Pancreas (tissue), 10 donors: ENCODE measurements at regions not wholly inside any gene's neighbourhood (a gene's known extent, or its start where the extent isn't known, plus 50 kb on each side); places are given as distances from the start of the nearest gene placed in this dataset.

Experiments
- ATAC-seq, 4 donors: fragments of 200-7000 bp; cut with Tn5 transposase; one replicate each; pipeline versions ENCODE4 v1.8.0 to v1.9.1; 2020; ENCODE audit warnings: mild to moderate bottlenecking in 4 of 4, moderate library complexity in 4 of 4
- DNase-seq, 6 donors: peaks; one replicate each; pipeline ENCODE4 v3.0.0-alpha.2; 2020
- FAIRE-seq: peaks from 2 replicates; lab custom pipeline; 2012; peaks lifted over from hg19 to GRCh38; lab: Jason Lieb, UNC
- H3K27ac ChIP-seq, 4 donors: fragments of 200-600 bp; sonication (generic); 1 replicate in 3 of 4; 2 replicates in 1 of 4; pipeline versions ENCODE4 v1.5.0 to v1.8.0; 2020
- H3K27me3 ChIP-seq, 4 donors: fragments of 200-600 bp; one replicate each; pipeline ENCODE4 v1.8.0; 2021
- H3K36me3 ChIP-seq, 3 donors: fragments of 200-600 bp; sonication (generic) in 1 of 3; one replicate each; pipeline versions ENCODE4 v1.5.0 to v1.8.0; 2020 to 2021
- H3K4me1 ChIP-seq, 3 donors: fragments of 200-600 bp; one replicate each; pipeline ENCODE4 v1.8.0; 2021
- H3K4me3 ChIP-seq, 4 donors: fragments of 200-600 bp; sonication (generic) in 2 of 4; one replicate each; pipeline versions ENCODE4 v1.5.0 to v1.8.0; 2020 to 2021
- H3K9me3 ChIP-seq, 4 donors: fragments of 200-600 bp; one replicate each; pipeline ENCODE4 v1.8.0; 2021
- CTCF ChIP-seq, 4 donors: fragments of 200-600 bp; sonication (generic) in 3 of 4; IDR thresholded peaks; one replicate each; pipeline versions ENCODE4 v1.5.0 to v1.8.0; 2021; ENCODE audit warnings: antibody characterized with exemption in 4 of 4
- WGBS, 2 donors: extraction: QIAGEN DNeasy Blood & Tissue Kit; methylation state at CpG; one replicate each; pipeline ENCODE4 v1.1.7; 2013; 5-methylcytosine and 5-hydroxymethylcytosine counted together
- intact Hi-C, 3 donors: fragments of 100-400 bp; cut with DNase I; formaldehyde crosslinking; loops; one replicate each; pipeline versions ENCODE4 v1.11.1 to v1.14.2; 2022
- donor health status: healthy with polysubstance abuse.
- donor health status: DM: no; HTN: no; CAD: no; lungs with moderate emphysema.
- donor health status: DM: no; HTN: no; CAD: no.
- donor health status: control.
- donor health status: control.
- donor health status: Bipolar disorder and iron deficiency.
- donor health status: DM: yes; HTN: yes; CAD: no.
- donor health status: DM: no; HTN: no; CAD: no.
- donor health status: DM: no; HTN: no; CAD: no.
- donor health status: DM: yes; HTN: yes; CAD: no.

GRCh38 chr2:45253151-45253550 lies 243.9 kb upstream of the SIX2 start:
- Histone ChIP-seq H3K27me3 (no peaks in the 10 kb centered on the region), H3K27ac (no peak overlapping the region), H3K36me3 (no peaks in the 10 kb centered on the region), H3K4me3 (no peak overlapping the region), H3K4me1 (no peaks in the 10 kb centered on the region), H3K9me3 (no peaks in the 10 kb centered on the region)
- ATAC-seq (no peak), DNase-seq (no peak), FAIRE-seq (no peak)
- WGBS, 2 donors = 76 to 87% methylated on average over 3 of the region's 3 CpGs
- TF ChIP-seq CTCF (IDR thresholded peaks at IDR 0.05) = no peak
- intact Hi-C loops = no loop called here

GRCh38 chr2:45250176-45250575 lies 240.9 kb upstream of the SIX2 start:
- no peak overlapping the region for H3K27ac ChIP-seq
- no peak for TF ChIP-seq CTCF (IDR thresholded peaks at IDR 0.05)
- H3K27me3 ChIP-seq = no peaks in the 10 kb centered on the region
- intact Hi-C loops = no loop called here
- H3K36me3 ChIP-seq = no peaks in the 10 kb centered on the region
- no peaks in the 10 kb centered on the region for H3K9me3 ChIP-seq
- no peaks in the 10 kb centered on the region for H3K4me1 ChIP-seq
- DNase-seq = no peak
- no peak for ATAC-seq
- no peak overlapping the region for H3K4me3 ChIP-seq
- no peak for FAIRE-seq

GRCh38 chr2:45248214-45248613 lies 239.0 kb upstream of the SIX2 start:
- 68 to 72% methylated on average over 4 of the region's 4 CpGs for WGBS, 2 donors
- ATAC-seq = no peak
- H3K9me3 ChIP-seq = no peaks in the 10 kb centered on the region
- no peaks in the 10 kb centered on the region for H3K4me1 ChIP-seq
- no peak for FAIRE-seq
- H3K27me3 ChIP-seq = no peaks in the 10 kb centered on the region
- intact Hi-C loops = no loop called here
- H3K27ac ChIP-seq = no peak overlapping the region
- no peaks in the 10 kb centered on the region for H3K36me3 ChIP-seq
- no peak for DNase-seq
- H3K4me3 ChIP-seq = no peak overlapping the region
- TF ChIP-seq CTCF (IDR thresholded peaks at IDR 0.05) = no peak

GRCh38 chr2:45244928-45245327 lies 235.7 kb upstream of the SIX2 start:
- Histone ChIP-seq H3K4me1 (peaks cover 0 to 9% (median 5%) of the 10 kb centered on the region in 3 donors), H3K27ac (no peak overlapping the region), H3K36me3 (no peaks in the 10 kb centered on the region), H3K4me3 (no peak overlapping the region), H3K27me3 (no peaks in the 10 kb centered on the region), H3K9me3 (no peaks in the 10 kb centered on the region)
- no peak for FAIRE-seq
- no peak for TF ChIP-seq CTCF (IDR thresholded peaks at IDR 0.05)
- intact Hi-C loops = no loop called here
- 87 to 88% methylated on average over 2 of the region's 2 CpGs for WGBS, 2 donors
- no peak for ATAC-seq
- DNase-seq = no peak

- DNase-seq (peak in 4 of 6 donors; percentile 36 to 49 (median 39)), FAIRE-seq (no peak)
- intact Hi-C loops = no loop called here
Observed at GRCh38 chr2:45242161-45242741, 233.0 kb upstream of the SIX2 start.

More at GRCh38 chr2:45242161-45242741, 233.0 kb upstream of the SIX2 start:
- Histone ChIP-seq H3K4me1 (peaks cover 0 to 9% (median 5%) of the 10 kb centered on the region in 3 donors), H3K27ac (peak overlapping the region in 2 of 4 donors; percentile 50 to 54), H3K9me3 (no peaks in the 10 kb centered on the region), H3K36me3 (no peaks in the 10 kb centered on the region), H3K27me3 (no peaks in the 10 kb centered on the region), H3K4me3 (no peak overlapping the region)
- TF ChIP-seq CTCF (IDR thresholded peaks at IDR 0.05) = no peak
- peak; percentile 94 to 95 (median 94) for ATAC-seq
- WGBS, 2 donors = 11 to 12% methylated on average over 6 of the region's 6 CpGs
